AG10803 (cell line): ENCODE measurements at regions not wholly inside any gene's neighbourhood (a gene's known extent, or its start where the extent isn't known, plus 50 kb on each side); places are given as distances from the start of the nearest gene placed in this dataset.

Source experiments
- DNase-seq: peaks from one replicate; pipeline ENCODE4 v3.0.0; 2010; ENCODE audit warnings: low read depth
- H3K4me3 ChIP-seq: 2 replicates; pipeline ENCODE4 v1.5.1; 2011; ENCODE audit warnings: mild to moderate bottlenecking, low read length, control low read depth
- TF ChIP-seq, protein P1 (sequence below): conservative IDR thresholded peaks from 2 replicates; pipeline ENCODE4 v1.5.1; 2011; ENCODE audit warnings: mild to moderate bottlenecking, low read length, control low read depth, inconsistent platforms

DNA sequence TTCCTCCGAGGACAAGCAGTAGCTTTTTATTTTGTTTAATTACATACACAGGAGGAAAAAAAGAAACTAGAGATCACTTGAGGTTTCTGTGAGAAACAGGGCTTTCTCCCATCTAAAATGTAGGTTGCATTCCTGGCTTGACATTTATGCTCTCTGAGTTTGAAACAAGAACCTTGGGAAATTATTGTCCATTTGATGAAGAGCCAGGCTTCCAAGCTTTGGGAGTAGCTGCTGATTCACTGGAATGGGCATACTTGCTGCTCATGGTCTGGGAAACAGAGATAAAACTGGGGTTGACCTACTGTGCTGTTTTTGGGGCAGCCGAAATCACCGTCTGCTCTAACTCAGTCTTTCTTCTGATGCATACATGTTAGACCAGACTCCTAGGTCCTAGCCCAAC lies 165.4 kb downstream of the MIS18A start:
- no peak overlapping the region for H3K4me3 ChIP-seq
- peak; percentile 50 for DNase-seq
- TF ChIP-seq, protein P1, sequence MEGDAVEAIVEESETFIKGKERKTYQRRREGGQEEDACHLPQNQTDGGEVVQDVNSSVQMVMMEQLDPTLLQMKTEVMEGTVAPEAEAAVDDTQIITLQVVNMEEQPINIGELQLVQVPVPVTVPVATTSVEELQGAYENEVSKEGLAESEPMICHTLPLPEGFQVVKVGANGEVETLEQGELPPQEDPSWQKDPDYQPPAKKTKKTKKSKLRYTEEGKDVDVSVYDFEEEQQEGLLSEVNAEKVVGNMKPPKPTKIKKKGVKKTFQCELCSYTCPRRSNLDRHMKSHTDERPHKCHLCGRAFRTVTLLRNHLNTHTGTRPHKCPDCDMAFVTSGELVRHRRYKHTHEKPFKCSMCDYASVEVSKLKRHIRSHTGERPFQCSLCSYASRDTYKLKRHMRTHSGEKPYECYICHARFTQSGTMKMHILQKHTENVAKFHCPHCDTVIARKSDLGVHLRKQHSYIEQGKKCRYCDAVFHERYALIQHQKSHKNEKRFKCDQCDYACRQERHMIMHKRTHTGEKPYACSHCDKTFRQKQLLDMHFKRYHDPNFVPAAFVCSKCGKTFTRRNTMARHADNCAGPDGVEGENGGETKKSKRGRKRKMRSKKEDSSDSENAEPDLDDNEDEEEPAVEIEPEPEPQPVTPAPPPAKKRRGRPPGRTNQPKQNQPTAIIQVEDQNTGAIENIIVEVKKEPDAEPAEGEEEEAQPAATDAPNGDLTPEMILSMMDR, result no peak

DNA sequence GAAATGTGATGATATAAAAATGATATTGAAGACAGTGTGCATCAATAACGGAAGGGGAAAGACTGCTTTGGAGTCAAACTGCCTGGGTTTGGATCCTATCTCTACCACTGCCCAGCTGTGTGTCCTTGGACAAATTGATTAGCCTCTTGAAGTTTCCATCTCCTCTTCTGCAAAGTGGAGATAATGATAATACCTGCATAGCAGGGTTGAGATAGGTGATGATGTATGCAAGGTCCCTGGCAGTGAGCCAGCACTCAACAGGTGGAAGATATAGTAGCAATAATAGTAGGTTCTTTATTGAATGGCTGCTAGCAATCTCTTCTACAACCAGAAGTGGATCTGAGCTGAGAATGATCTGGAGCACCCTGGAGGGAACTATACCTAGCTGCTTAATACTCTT lies 166.7 kb downstream of the MIS18A start:
- TF ChIP-seq, protein P1, result no peak
- DNase-seq, result no peak
- no peak overlapping the region for H3K4me3 ChIP-seq

DNA sequence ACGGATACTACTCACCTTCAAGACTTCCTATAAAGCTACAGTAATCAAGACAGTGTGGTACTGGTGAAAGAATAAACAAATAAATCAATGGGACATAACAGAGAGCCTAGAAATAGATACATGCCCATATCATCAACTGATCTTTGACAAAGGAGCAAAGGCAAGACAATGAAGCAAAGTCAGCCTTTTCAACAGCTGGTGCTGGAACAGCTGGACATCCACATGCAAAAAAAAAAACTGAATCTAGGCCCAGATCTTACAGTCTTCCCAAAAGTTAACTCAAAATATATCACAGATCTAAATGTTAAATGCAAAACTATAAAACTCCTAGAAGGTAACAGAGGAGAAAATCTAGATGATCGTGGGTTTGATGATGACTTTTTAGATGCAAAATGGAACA lies 170.3 kb downstream of the MIS18A start:
- DNase-seq, result no peak
- H3K4me3 ChIP-seq, result no peak overlapping the region
- TF ChIP-seq, protein P1, result no peak

DNA sequence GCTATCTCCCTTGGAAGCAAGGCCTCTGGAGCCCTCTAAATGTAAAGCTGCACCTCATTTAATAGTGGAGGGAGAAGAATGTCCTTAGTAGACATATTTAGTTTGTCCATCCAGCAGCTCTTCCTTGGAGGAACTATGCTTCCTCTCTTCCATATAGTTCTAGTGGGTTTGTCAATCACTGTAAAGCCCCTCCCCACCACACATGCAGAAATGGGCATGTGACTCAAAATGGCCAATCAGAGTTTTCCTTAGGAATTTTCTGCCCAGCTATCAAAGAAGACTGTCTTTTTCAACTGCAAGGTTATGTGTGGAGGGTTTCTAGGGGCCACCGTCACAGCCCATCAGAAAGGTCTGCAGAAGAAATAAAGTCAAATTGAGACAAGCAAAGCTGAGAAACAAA lies 175.5 kb downstream of the MIS18A start:
- H3K4me3 ChIP-seq, result no peak overlapping the region
- TF ChIP-seq, protein P1, result no peak
- DNase-seq, result no peak

DNA sequence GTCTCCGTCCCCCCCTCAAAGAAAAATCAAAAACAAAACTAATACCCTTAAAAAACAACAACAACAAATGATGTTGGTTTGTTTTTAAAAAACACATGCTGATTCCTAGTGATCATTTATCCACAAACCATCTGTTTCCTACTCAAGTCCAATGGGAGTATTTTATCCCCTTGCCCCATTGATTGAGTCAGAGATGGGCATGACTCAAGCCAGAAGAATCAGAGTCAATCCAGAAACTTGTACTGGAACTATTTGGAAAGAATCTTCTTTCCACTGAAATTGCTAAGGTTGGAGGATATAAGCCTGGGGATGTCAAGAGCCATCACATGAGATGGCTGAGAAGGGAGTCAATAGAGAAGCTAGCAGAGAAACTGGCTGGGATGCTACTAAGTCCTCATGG lies 176.4 kb downstream of the MIS18A start:
- H3K4me3 ChIP-seq, result no peak overlapping the region
- DNase-seq, result peak; percentile 81
- TF ChIP-seq, protein P1, result no peak

DNA sequence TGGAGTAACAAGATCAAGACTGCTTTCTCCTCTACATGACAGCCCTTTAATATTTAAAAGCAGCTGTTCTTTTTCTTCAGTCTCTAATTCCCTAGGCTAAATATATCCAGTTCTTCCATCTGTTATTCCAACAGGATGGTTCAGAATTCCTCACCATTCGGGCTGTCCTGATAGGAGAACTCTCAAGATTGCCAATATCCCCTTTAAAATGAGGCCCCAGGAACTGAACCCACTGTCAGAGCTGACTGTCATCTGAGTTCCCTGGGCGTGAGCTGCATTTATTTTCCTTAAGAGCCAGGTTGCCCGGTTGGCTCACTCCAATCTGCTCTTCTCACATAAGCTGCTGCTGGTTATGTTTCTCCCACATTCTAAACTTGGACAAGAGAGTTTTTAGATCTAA lies 177.6 kb downstream of the MIS18A start:
- TF ChIP-seq, protein P1, result no peak
- no peak for DNase-seq
- no peak overlapping the region for H3K4me3 ChIP-seq

DNA sequence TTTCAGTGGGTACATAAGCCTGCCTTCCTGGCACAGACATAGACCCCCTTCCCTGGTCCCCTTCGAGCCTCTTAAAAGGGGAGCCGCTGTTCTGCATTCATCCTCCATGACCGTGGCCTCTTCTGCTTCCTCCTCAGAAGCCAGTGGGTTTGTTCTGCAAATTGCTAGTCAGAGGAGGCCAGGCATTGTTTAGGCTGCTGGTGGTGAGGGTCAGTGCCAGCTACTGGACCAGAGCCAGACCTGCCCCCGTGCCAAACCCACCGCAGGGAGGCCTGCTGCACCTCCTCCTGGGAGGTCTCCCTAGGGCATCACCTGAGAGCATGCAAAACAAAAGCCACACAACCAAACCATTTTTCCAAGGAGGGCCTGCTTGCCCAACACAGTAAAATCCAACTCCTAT lies 178.4 kb downstream of the MIS18A start:
- no peak for DNase-seq
- no peak overlapping the region for H3K4me3 ChIP-seq
- TF ChIP-seq, protein P1, result no peak
